Kidney (tissue), 13 donors: ENCODE measurements at regions not wholly inside any gene's neighbourhood (a gene's known extent, or its start where the extent isn't known, plus 50 kb on each side); places are given as distances from the start of the nearest gene placed in this dataset.
A peak's percentile ranks its signal among the peaks of the same experiment; 100 is the strongest.

Source experiments
- DNase-seq, 5 donors: peaks; one replicate each; pipeline ENCODE4 v3.0.0-alpha.2; 2013 to 2020
- FAIRE-seq: peaks from 2 replicates; lab custom pipeline; 2012; peaks lifted over from hg19 to GRCh38; lab: Jason Lieb, UNC
- H3K27ac ChIP-seq, 2 donors: one replicate each; pipeline ENCODE4 v1.7.0; 2013; ENCODE audit warnings: low read depth in 2 of 2, low read length in 2 of 2, inconsistent platforms in 1 of 2
- H3K27me3 ChIP-seq: one replicate; pipeline ENCODE4 v1.7.1; 2013; ENCODE audit warnings: low read length, inconsistent platforms; ENCODE audit not compliant: control insufficient read depth, insufficient read depth
- H3K36me3 ChIP-seq, 3 donors: one replicate each; pipeline versions ENCODE4 v1.7.0 to v1.7.1; 2013; ENCODE audit warnings: low read length in 3 of 3, control low read depth in 1 of 3, inconsistent platforms in 1 of 3; ENCODE audit not compliant: insufficient read depth in 3 of 3, control insufficient read depth in 2 of 3
- H3K4me1 ChIP-seq, 3 donors: one replicate each; pipeline versions ENCODE4 v1.7.0 to v1.7.1; 2013; ENCODE audit warnings: low read length in 3 of 3, inconsistent platforms in 1 of 3, low read depth in 1 of 3; ENCODE audit not compliant: control insufficient read depth in 2 of 3, insufficient read depth in 2 of 3
- H3K4me3 ChIP-seq, 3 donors: one replicate each; pipeline versions ENCODE4 v1.7.0 to v1.8.1; 2013; ENCODE audit warnings: low read length in 3 of 3, control low read depth in 1 of 3, inconsistent platforms in 1 of 3
- H3K9ac ChIP-seq, 3 donors: one replicate each; pipeline versions ENCODE4 v1.7.0 to v1.7.1; 2013; ENCODE audit warnings: low read length in 3 of 3, control low read depth in 1 of 3, inconsistent platforms in 1 of 3
- H3K9me3 ChIP-seq, 3 donors: one replicate each; pipeline versions ENCODE4 v1.7.0 to v1.7.1; 2013; ENCODE audit warnings: low read length in 3 of 3, control low read depth in 1 of 3, inconsistent platforms in 1 of 3; ENCODE audit not compliant: control insufficient read depth in 2 of 3, insufficient read depth in 1 of 3
- intact Hi-C: fragments of 100-400 bp; cut with DNase I; formaldehyde crosslinking; loops from one replicate; pipeline ENCODE4 v1.11.1; 2022
- TF ChIP-seq, protein P1 (sequence below): IDR thresholded peaks from 3 replicates; pipeline ENCODE4 v1.5.1; 2012; ENCODE audit warnings: mild to moderate bottlenecking, moderate library complexity, borderline replicate concordance; ENCODE audit not compliant: insufficient read depth; ENCODE audit errors: extremely low read depth
- donor health status: control.
- donor health status: control.
- donor health status: control.
- donor health status: control.
- donor health status: control.
- donor health status: DM: yes; HTN: yes; CAD: no.
- donor health status: Normal renal cell carcinoma (clear cell type).

DNA sequence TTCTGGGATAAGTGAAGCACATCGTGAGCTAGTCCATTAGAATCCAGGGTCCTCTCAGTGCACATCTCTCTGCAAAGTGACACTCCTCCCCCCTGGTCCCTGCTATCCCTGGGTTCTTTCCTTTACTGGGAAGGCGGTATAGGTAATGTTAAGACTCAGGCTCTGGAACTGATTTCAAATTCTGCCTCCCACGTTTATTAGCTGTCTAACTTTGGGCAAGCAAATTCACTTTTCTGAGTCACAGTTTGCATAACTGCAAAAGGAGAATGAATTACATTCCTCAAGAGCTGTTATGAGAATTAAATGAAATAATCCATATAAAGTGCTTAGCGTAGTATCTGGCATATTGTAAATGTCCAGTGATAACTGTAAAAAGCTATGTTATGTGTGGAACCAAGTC is 168.1 kb upstream of the LRRN1 start:
- Histone ChIP-seq H3K27ac (no peak overlapping the region), H3K9me3 (no peaks in the 10 kb centered on the region), H3K36me3 (no peaks in the 10 kb centered on the region), H3K4me3 (no peak overlapping the region), H3K4me1 (no peaks in the 10 kb centered on the region), H3K27me3 (no peaks in the 10 kb centered on the region), H3K9ac (no peak overlapping the region)
- DNase-seq (no peak), FAIRE-seq (no peak)
- TF ChIP-seq, protein P1, sequence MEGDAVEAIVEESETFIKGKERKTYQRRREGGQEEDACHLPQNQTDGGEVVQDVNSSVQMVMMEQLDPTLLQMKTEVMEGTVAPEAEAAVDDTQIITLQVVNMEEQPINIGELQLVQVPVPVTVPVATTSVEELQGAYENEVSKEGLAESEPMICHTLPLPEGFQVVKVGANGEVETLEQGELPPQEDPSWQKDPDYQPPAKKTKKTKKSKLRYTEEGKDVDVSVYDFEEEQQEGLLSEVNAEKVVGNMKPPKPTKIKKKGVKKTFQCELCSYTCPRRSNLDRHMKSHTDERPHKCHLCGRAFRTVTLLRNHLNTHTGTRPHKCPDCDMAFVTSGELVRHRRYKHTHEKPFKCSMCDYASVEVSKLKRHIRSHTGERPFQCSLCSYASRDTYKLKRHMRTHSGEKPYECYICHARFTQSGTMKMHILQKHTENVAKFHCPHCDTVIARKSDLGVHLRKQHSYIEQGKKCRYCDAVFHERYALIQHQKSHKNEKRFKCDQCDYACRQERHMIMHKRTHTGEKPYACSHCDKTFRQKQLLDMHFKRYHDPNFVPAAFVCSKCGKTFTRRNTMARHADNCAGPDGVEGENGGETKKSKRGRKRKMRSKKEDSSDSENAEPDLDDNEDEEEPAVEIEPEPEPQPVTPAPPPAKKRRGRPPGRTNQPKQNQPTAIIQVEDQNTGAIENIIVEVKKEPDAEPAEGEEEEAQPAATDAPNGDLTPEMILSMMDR = no peak
- intact Hi-C loops = no loop called here

DNA sequence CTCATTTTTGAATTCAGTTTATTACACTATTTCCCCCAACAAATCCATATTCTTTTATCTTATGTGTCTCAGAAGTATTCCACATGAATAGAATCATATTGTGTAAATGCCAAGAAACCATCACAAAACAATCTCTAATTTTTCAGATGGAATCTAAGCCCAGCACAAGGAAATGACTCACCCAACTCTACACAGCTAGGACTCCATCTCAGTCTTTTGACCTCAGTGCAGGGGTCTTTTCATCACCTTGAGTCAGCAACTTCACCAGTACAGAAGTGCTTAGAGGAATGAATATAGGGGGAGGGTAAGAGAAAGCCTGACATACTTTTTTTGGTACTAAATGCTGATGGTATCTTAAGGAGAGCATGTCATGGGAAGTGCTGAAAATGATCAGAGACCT is 169.3 kb upstream of the LRRN1 start:
- Histone ChIP-seq H3K27me3 (no peaks in the 10 kb centered on the region), H3K27ac (no peak overlapping the region), H3K9me3 (no peaks in the 10 kb centered on the region), H3K4me1 (no peaks in the 10 kb centered on the region), H3K9ac (no peak overlapping the region), H3K36me3 (no peaks in the 10 kb centered on the region), H3K4me3 (no peak overlapping the region)
- DNase-seq (no peak), FAIRE-seq (no peak)
- intact Hi-C loops = no loop called here
- TF ChIP-seq, protein P1 = no peak

DNA sequence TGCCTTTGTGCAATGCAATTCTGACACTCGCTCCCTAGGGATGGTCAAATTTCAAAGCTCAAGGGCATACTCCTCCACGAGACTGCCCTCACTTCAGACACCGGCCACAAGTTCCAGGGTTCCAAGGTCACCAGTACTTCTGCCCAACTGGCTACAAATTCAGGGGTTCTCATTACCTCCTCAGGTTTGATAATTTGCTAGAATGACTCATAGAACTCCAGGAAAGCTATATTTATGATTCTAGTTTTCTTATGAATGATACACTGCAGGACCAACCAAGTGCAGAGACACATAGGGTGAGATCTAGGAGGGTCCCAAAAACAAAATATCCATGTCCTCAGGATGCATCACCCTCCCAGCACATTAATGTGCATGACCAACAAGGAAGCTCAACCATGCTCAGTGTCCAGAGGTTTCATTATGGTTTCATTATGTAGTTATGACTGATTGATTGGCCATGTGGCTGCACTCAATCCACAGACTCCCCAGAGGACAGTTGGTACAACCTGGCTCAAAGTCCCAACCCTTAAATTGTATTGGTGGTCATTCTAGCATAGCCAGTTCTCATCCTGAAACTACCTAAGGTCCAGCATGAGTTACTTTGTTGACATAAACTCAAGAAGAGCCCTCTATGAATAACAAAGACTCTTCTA is 170.4 kb upstream of the LRRN1 start:
- H3K27ac ChIP-seq = no peak overlapping the region
- DNase-seq = no peak
- no peak for FAIRE-seq
- no peak overlapping the region for H3K9ac ChIP-seq
- TF ChIP-seq, protein P1 = no peak
- H3K9me3 ChIP-seq = peaks cover 0 to 3% (median 0%) of the 10 kb centered on the region in 3 donors
- H3K4me3 ChIP-seq = no peak overlapping the region
- intact Hi-C loops = no loop called here
- no peaks in the 10 kb centered on the region for H3K36me3 ChIP-seq
- H3K4me1 ChIP-seq = no peaks in the 10 kb centered on the region
- H3K27me3 ChIP-seq = no peaks in the 10 kb centered on the region

DNA sequence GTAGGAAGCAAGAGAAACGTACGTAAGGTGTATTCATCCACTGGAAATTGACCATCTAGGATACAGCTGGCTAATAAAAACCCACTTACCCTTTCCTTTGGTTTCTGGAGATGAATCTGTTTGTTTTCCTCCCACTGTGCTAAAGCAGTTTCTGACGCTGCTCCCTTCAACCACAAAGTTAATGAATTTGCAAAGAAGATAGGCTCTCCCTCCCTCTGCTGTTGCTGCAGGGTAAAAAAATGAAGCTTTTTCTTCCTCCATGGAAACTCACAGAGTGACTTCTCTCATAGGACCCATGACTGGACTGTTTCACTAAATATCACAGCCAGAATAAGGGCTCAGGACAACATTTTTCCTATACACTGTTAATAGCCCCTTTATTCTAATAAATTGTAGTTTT is 172.1 kb upstream of the LRRN1 start:
- H3K4me3 ChIP-seq = no peak overlapping the region
- DNase-seq = peak in 1 of 5 donors; percentile 11
- FAIRE-seq = no peak

More for the DNA sequence above, 172.1 kb upstream of the LRRN1 start:
- TF ChIP-seq, protein P1 = no peak
- H3K27me3 ChIP-seq = no peaks in the 10 kb centered on the region
- H3K4me1 ChIP-seq = no peaks in the 10 kb centered on the region
- intact Hi-C loops = no loop called here
- H3K9ac ChIP-seq = no peak overlapping the region
- no peak overlapping the region for H3K27ac ChIP-seq
- no peaks in the 10 kb centered on the region for H3K36me3 ChIP-seq
- H3K9me3 ChIP-seq = peaks cover 0 to 3% (median 0%) of the 10 kb centered on the region in 3 donors
